GM12878 (cell line): ENCODE measurements at regions not wholly inside any gene's neighbourhood (a gene's known extent, or its start where the extent isn't known, plus 50 kb on each side); places are given as distances from the start of the nearest gene placed in this dataset.

ENCODE experiments used
- ATF3 ChIP-seq: IDR thresholded peaks from 2 replicates; pipeline ENCODE4 v1.6.1; 2011; ENCODE audit warnings: low read depth, mild to moderate bottlenecking, low read length, moderate library complexity, borderline replicate concordance; ENCODE audit errors: extremely low read depth
- CREM ChIP-seq: IDR thresholded peaks from 2 replicates; pipeline ENCODE4 v1.6.1; 2014; ENCODE audit warnings: antibody characterized with exemption, low read depth
- CTCF ChIP-seq, 3 experiments: IDR thresholded peaks in 2 of 3; conservative IDR thresholded peaks in 1 of 3; 2 replicates each; pipeline ENCODE4 v1.5.1; 2011; ENCODE audit warnings: low read depth in 3 of 3, low read length in 3 of 3, mild to moderate bottlenecking in 3 of 3, control low read depth in 2 of 3, moderate library complexity in 2 of 3, inconsistent platforms in 1 of 3, mixed read lengths in 1 of 3; ENCODE audit not compliant: control insufficient read depth in 2 of 3, insufficient read depth in 1 of 3; ENCODE audit errors: extremely low read depth in 1 of 3
- EZH2 ChIP-seq: IDR thresholded peaks from 2 replicates; pipeline ENCODE4 v1.6.1; 2012; ENCODE audit warnings: low read depth, mild to moderate bottlenecking, control low read depth, inconsistent platforms, low read length, borderline replicate concordance; ENCODE audit not compliant: control insufficient read depth
- GABPA ChIP-seq: IDR thresholded peaks from 2 replicates; pipeline ENCODE4 v1.6.1; 2014; ENCODE audit warnings: antibody characterized with exemption, low read depth, mild to moderate bottlenecking, inconsistent platforms
- MXI1 ChIP-seq: fragments of 150-350 bp; IDR thresholded peaks from 2 replicates; pipeline ENCODE4 v1.6.1; 2011; ENCODE audit warnings: low read depth, mild to moderate bottlenecking, inconsistent platforms, low read length, improper control_type of control experiment
- POLR2AphosphoS5 ChIP-seq: IDR thresholded peaks from 2 replicates; pipeline ENCODE4 v1.6.1; 2011; ENCODE audit warnings: mild to moderate bottlenecking, low read length, inconsistent platforms
- SP1 ChIP-seq: IDR thresholded peaks from one replicate; pipeline ENCODE4 v1.6.1; 2011; ENCODE audit warnings: low read depth, low read length
- ZBTB33 ChIP-seq: fragments of 450-650 bp; IDR thresholded peaks from 2 replicates; pipeline ENCODE4 v1.6.1; 2017; ENCODE audit warnings: mild to moderate bottlenecking
- ZNF274 ChIP-seq: IDR thresholded peaks from one replicate; pipeline ENCODE4 v1.8.0; 2011; ENCODE audit not compliant: insufficient read length, insufficient read depth
- ZZZ3 ChIP-seq: IDR thresholded peaks from 2 replicates; pipeline ENCODE4 v1.6.1; 2011; ENCODE audit warnings: low read depth; ENCODE audit not compliant: control insufficient read depth, insufficient read length

DNA sequence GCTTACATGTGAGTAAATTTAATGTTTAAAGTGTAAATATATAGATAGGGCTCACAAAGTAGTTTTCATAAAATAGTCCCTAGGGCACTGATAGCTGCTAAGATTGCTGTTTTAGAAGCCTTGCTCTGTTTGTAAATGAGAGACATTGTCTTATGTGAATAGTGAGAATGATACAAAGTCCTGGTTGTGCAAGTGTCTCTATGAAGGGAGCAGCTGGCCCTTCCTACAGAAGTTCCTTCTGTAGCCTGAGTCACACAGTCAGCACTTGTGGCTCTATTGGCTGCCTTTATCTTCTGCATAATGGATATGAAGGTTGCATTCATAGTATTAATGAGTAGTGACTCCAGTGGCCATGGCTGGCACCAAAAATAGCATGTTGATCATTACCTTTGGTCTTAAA, 279.7 kb downstream of the OSR1 start:
- TF ChIP-seq ZBTB33 (no peak), ZZZ3 (no peak), GABPA (no peak), ZNF274 (no peak), POLR2AphosphoS5 (no peak), EZH2 (no peak), ATF3 (no peak), CTCF (IDR thresholded peaks at IDR 0.05 in 2 of 3, conservative IDR thresholded peaks at IDR 0.05 in 1 of 3; ENCODE audit: control insufficient read depth in 2 of 3, extremely low read depth in 1 of 3, insufficient read depth in 1 of 3, low read depth in 3 of 3, low read length in 3 of 3) (no peak), SP1 (no peak), CREM (no peak), MXI1 (no peak)
